ENCODE measurements at regions not wholly inside any gene's neighbourhood (a gene's known extent, or its start where the extent isn't known, plus 50 kb on each side); places are given as distances from the start of the nearest gene placed in this dataset.

GRCh38 chr15:97052513-97052912, 722.0 kb downstream of the NR2F2 start:
- no peak for DNase-seq

GRCh38 chr15:97053635-97054034, 723.1 kb downstream of the NR2F2 start:
- no peak for DNase-seq

GRCh38 chr15:97057503-97057902, 727.0 kb downstream of the NR2F2 start:
- DNase-seq, result no peak

GRCh38 chr15:97059281-97059680, 728.8 kb downstream of the NR2F2 start:
- DNase-seq, result no peak

- DNase-seq, result no peak
Observed at GRCh38 chr15:97061392-97061791, 730.9 kb downstream of the NR2F2 start.

- DNase-seq, result no peak
Observed at GRCh38 chr15:97071668-97072067, 741.2 kb downstream of the NR2F2 start.

GRCh38 chr15:97072545-97072944, 742.0 kb downstream of the NR2F2 start:
- DNase-seq, result no peak

- DNase-seq, result no peak
Observed at GRCh38 chr15:97076011-97076410, 745.5 kb downstream of the NR2F2 start.

- DNase-seq, result no peak
Observed at GRCh38 chr15:97077975-97078374, 747.5 kb downstream of the NR2F2 start.

GRCh38 chr15:97078591-97078990, 748.1 kb downstream of the NR2F2 start:
- no peak for DNase-seq

- DNase-seq, result no peak
Observed at GRCh38 chr15:97081666-97082226, 751.2 kb downstream of the NR2F2 start.

- DNase-seq, result no peak
Observed at GRCh38 chr15:97082830-97083229, 752.3 kb downstream of the NR2F2 start.

- DNase-seq, result no peak
Observed at GRCh38 chr15:97084650-97085049, 754.1 kb downstream of the NR2F2 start.

GRCh38 chr15:97085731-97086130, 755.2 kb downstream of the NR2F2 start:
- DNase-seq, result no peak

GRCh38 chr15:97087006-97087741, 756.7 kb downstream of the NR2F2 start:
- no peak for DNase-seq

GRCh38 chr15:97091093-97091492, 760.6 kb downstream of the NR2F2 start:
- no peak for DNase-seq

- no peak for DNase-seq
Observed at GRCh38 chr15:97092656-97093055, 762.2 kb downstream of the NR2F2 start.

- no peak for DNase-seq
Observed at GRCh38 chr15:97096303-97096835, 765.9 kb downstream of the NR2F2 start.

GRCh38 chr15:97099040-97099439, 768.5 kb downstream of the NR2F2 start:
- DNase-seq, result no peak

- DNase-seq, result no peak
Observed at GRCh38 chr15:97101572-97101971, 771.1 kb downstream of the NR2F2 start.

GRCh38 chr15:97114900-97115760, 784.6 kb downstream of the NR2F2 start:
- DNase-seq, result no peak

GRCh38 chr15:97115761-97116070, 785.2 kb downstream of the NR2F2 start:
- no peak for DNase-seq

GRCh38 chr15:97124790-97125189, 794.3 kb downstream of the NR2F2 start:
- no peak for DNase-seq

Measured in NCI-H1048 (cell line).